ENCODE measurements at regions not wholly inside any gene's neighbourhood (a gene's known extent, or its start where the extent isn't known, plus 50 kb on each side); places are given as distances from the start of the nearest gene placed in this dataset.
"Not testable (repeated sequence)": the region's sequence is repeated elsewhere in the genome, so short reads cannot be mapped to it uniquely, and the experiment has no call there.

DNA sequence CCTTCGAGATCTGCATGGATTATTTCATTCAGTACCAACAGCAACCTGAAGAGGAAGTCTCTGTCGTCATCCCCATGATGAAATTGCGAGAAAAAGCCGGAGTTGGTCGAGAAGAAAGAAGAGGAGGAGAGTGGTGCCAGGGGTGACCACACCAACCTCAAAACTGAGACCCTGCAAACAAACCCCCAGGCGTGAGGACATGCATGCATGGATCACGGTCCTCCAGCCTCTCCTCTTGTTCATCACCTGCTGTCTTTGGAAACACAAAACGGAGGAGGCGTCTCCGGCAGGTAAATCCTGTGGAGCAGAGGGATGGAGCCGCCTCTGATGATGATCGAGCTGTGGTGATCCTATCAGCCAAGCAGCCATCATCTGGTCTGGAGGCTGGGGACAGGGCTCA lies 114.4 kb upstream of the IRX2 start:
- Mint-ChIP-seq H3K4me1 (no peaks in the 10 kb centered on the region), H3K36me3 (no peaks in the 10 kb centered on the region), H3K27ac (no peak overlapping the region), H3K9me3 (no peaks in the 10 kb centered on the region), H3K27me3 (no peaks in the 10 kb centered on the region), H3K4me3 (no peak overlapping the region)

DNA sequence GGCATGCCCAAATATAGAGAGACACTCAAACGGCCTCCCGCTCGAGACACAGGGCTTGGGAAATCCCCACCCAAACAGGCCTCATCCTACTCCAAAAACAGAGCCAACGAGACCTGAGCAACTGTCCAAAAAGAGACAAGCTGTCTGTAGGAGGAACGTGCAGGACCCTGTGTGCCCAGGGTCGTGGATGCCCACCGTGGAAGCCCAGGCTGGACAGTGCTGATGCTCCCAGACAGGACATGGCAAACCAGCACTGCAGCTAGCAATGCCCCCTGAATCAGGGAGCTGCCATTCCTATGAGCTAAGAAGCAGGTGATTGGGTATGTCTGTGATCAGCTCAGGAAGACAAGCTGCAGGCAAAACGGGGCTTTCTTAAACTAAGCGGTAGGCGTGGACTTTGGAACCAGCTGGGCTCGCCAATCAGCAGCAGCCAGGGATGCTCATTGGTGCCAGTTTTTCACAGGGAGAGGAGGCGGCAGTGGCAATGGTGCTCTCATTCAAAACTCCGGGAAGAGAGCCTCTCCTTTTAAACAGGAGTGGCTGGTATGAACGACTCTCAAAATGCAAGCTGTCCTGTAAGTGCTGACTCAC lies 113.1 kb upstream of the IRX2 start:
- Mint-ChIP-seq H3K4me3 (no peak overlapping the region), H3K27me3 (no peaks in the 10 kb centered on the region), H3K36me3 (no peaks in the 10 kb centered on the region), H3K9me3 (no peaks in the 10 kb centered on the region), H3K4me1 (no peaks in the 10 kb centered on the region), H3K27ac (no peak overlapping the region)

DNA sequence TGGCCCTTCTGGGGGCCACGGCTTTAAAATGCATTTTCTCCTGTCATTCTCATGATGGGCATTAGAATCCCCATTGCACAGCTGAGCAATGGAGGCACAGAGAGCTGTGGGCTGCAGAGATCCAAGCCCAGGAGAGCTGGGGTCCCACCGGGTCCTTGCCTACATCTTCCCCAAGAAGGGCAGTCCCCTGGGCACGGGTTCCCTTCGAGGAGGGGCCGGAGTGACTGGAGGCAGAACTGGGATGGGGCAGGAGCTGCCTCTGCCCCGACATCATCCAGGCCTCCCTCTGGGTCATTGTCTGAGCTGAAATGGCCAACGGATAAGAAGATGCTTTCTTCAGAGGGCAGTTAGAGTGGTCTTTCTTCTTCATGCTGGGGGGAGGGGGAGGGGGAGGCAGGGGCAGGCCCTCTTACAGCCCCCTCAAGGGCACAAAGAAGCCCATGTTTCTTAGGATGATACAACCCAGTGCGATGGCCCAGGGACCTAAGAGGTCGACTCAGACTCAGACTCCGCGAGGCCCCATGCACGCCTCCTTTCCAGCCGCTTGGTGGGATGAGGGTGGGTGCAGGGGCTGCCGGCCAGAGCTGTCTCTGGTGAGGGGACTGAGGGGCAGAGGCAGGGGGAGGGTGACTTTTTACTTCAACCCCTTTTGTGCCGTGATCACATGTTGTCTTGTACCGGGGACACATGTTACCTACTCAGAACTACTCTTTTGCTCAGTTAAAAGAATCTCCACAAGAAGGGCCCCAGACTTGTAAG lies 112.4 kb upstream of the IRX2 start:
- Mint-ChIP-seq H3K9me3 (no peaks in the 10 kb centered on the region), H3K36me3 (no peaks in the 10 kb centered on the region)

DNA sequence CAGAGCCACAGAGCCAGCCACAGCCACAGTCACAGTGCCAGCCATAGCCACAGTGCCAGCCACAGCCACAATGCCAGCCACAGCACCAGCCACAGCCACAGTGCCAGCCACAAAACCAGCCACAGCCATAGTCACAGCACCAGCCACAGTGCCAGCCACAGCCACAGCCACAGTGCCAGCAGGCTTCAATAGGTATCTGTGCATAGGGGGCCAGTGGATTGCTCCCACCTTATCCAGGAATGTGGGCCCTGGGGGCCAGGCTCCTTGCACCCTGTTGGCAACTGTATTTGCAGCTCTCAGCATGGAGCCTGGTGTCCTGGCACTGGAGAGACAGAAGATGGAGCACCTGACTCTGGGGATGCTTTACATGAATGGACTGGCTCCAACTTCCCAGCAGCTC lies 111.7 kb upstream of the IRX2 start:
- no peaks in the 10 kb centered on the region for H3K4me1 Mint-ChIP-seq
- no peaks in the 10 kb centered on the region for H3K36me3 Mint-ChIP-seq
- no peak overlapping the region for H3K4me3 Mint-ChIP-seq
- no peaks in the 10 kb centered on the region for H3K9me3 Mint-ChIP-seq
- no peak overlapping the region for H3K27ac Mint-ChIP-seq
- no peaks in the 10 kb centered on the region for H3K27me3 Mint-ChIP-seq

More for the DNA sequence above, 112.4 kb upstream of the IRX2 start:
- H3K4me1 Mint-ChIP-seq, result no peaks in the 10 kb centered on the region
- no peaks in the 10 kb centered on the region for H3K27me3 Mint-ChIP-seq
- H3K4me3 Mint-ChIP-seq, result no peak overlapping the region
- H3K27ac Mint-ChIP-seq, result no peak overlapping the region

DNA sequence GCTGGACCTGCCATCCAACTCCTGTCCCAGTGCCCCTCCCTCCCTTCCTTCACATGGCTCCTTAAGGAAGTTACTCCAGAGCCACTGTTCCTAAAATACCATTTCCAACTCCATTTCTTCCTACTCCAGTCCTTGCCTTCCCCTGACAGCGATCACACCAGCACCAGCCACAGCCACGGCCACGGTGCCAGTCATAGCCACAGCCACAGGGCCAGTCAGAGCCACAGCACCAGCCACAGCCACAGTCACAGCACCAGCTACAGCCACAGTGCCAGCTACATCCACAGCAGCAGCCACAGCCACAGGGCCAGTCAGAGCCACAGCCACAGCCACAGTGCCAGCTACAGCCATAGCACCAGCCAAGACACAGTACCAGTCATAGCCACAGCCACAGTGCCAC lies 110.7 kb upstream of the IRX2 start:
- not testable (repeated sequence) for H3K4me3 Mint-ChIP-seq, H3K4me1 Mint-ChIP-seq, H3K36me3 Mint-ChIP-seq, H3K9me3 Mint-ChIP-seq, H3K27me3 Mint-ChIP-seq, H3K27ac Mint-ChIP-seq

DNA sequence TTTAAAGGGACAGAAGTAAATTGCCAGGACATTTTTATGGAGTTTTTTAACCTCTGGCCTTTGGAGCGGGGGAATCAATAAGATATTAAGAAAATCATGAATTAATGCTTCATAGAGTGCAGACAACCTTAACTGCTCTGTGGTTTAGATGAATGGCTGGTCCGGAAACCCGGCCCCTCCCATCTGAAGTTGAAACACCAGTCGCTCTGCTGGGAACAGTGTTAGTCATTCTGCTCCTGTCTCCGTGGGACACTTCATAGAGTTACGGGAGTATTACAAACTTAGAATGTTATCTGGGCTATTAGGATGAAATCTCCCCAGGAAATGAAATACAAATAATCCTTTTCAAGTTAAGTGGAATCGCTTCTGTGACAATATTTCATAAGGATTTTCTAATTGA lies 110.1 kb upstream of the IRX2 start:
- no peak overlapping the region for H3K4me3 Mint-ChIP-seq
- no peaks in the 10 kb centered on the region for H3K4me1 Mint-ChIP-seq
- no peak overlapping the region for H3K27ac Mint-ChIP-seq
- no peaks in the 10 kb centered on the region for H3K9me3 Mint-ChIP-seq
- no peaks in the 10 kb centered on the region for H3K27me3 Mint-ChIP-seq
- H3K36me3 Mint-ChIP-seq, result no peaks in the 10 kb centered on the region

DNA sequence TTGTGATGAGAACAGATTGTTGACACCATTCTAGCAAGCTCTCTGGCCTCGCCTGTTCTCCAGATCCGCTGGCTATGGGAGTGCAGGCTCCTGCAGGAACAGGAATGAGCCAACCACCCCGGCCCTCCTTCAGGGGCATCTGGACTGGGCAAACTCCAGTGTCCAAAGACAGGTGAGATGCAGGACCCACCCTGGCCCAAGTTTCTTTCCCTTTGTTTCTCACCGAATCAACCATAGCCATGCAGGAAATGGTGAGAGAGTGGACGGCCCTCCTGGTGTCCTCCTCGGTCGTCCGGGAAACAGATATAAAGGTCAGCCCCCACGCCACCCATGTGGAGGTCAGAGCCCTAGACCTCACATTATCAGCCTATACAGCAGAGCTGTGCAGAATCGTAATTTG lies 108.6 kb upstream of the IRX2 start:
- H3K27ac Mint-ChIP-seq, result no peak overlapping the region
- H3K4me1 Mint-ChIP-seq, result no peaks in the 10 kb centered on the region
- no peaks in the 10 kb centered on the region for H3K36me3 Mint-ChIP-seq
- H3K9me3 Mint-ChIP-seq, result no peaks in the 10 kb centered on the region
- H3K4me3 Mint-ChIP-seq, result no peak overlapping the region
- no peaks in the 10 kb centered on the region for H3K27me3 Mint-ChIP-seq

DNA sequence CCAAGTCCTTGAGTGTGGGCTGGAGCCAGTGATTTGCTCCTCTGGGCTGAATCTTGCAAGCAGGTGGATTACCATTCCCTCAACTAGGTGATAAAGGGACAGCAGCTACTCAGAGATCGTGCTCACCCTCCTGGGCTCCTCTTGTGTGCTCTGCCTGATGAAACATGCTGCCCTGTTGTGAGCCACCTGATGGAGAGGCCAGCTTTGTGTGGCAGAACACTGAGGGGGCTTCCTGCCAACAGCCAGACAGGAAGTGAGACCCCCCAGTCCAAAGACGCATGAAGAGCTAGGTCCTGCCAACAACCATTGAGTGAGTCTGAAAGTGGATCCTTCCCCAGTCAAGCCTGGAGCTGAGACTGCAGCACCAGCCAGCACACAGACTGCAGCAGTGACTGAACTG lies 106.4 kb upstream of the IRX2 start:
- H3K4me3 Mint-ChIP-seq, result no peak overlapping the region

DNA sequence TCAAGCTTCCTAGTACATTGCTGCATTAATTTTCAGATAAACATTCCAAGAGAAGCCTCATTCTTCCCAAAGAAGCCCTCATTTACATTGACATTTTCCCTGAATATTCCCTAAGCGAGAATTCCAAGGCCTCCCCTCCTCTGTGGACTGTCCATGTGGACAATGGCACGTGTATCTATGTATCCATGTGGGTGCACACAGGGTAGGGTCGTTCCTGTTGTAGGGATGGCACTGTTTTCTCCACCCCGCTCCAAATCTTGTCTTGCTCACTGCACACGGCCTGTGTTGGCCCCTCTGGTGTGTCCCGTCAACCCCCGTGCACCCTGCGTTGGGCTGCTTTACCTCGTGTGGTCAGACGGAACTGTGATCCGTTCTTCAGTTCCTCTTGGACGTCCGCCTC lies 104.7 kb upstream of the IRX2 start:
- Mint-ChIP-seq H3K4me1 (no peaks in the 10 kb centered on the region), H3K36me3 (no peaks in the 10 kb centered on the region), H3K4me3 (no peak overlapping the region), H3K9me3 (no peaks in the 10 kb centered on the region), H3K27me3 (no peaks in the 10 kb centered on the region), H3K27ac (no peak overlapping the region)

More for the DNA sequence above, 106.4 kb upstream of the IRX2 start:
- H3K36me3 Mint-ChIP-seq, result no peaks in the 10 kb centered on the region
- H3K4me1 Mint-ChIP-seq, result no peaks in the 10 kb centered on the region
- no peaks in the 10 kb centered on the region for H3K27me3 Mint-ChIP-seq
- H3K27ac Mint-ChIP-seq, result no peak overlapping the region
- H3K9me3 Mint-ChIP-seq, result no peaks in the 10 kb centered on the region

DNA sequence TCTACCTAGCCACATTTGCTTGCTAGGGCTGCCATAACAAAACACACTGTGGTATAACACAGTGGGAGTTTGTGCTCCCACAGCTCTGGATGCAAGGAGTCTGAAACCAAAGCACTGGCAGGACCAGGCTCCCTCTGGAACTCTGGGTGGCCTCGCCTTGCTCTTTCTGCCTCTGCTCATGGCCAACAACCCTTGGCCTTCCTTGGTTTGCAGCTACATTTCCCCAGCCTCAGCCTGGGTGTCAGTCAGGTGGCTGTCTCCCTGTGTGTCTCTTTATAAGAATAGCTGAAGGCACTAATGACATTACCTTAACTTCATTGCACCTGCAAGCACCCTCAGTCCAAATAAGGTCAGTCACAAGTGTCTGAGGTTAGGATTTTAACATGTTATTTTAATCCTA lies 101.0 kb upstream of the IRX2 start:
- no peaks in the 10 kb centered on the region for H3K27me3 Mint-ChIP-seq
- no peaks in the 10 kb centered on the region for H3K4me1 Mint-ChIP-seq
- H3K4me3 Mint-ChIP-seq, result no peak overlapping the region
- H3K36me3 Mint-ChIP-seq, result no peaks in the 10 kb centered on the region
- H3K9me3 Mint-ChIP-seq, result no peaks in the 10 kb centered on the region
- no peak overlapping the region for H3K27ac Mint-ChIP-seq

DNA sequence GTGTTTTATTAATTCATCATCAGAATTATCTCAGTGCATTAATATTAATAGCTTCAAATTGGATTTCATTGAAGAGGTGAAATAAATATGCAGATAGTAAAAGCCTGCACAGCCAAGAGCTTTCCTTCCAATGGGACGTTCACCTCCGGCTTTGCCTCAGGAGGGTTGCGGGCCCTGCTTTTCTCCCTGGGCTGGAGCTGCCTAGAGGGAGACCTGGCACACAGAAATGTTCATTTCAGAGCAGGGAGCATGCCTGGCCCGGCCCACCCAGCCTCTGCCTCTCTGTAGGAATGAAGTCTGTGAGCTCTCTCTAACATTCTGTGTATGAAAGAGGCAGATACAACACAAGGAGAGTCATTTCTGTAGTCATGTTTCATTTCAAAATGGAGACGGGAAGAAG lies 100.4 kb upstream of the IRX2 start:
- H3K9me3 Mint-ChIP-seq, result no peaks in the 10 kb centered on the region
- no peaks in the 10 kb centered on the region for H3K4me1 Mint-ChIP-seq
- no peak overlapping the region for H3K27ac Mint-ChIP-seq
- H3K36me3 Mint-ChIP-seq, result no peaks in the 10 kb centered on the region
- no peak overlapping the region for H3K4me3 Mint-ChIP-seq
- no peaks in the 10 kb centered on the region for H3K27me3 Mint-ChIP-seq

DNA sequence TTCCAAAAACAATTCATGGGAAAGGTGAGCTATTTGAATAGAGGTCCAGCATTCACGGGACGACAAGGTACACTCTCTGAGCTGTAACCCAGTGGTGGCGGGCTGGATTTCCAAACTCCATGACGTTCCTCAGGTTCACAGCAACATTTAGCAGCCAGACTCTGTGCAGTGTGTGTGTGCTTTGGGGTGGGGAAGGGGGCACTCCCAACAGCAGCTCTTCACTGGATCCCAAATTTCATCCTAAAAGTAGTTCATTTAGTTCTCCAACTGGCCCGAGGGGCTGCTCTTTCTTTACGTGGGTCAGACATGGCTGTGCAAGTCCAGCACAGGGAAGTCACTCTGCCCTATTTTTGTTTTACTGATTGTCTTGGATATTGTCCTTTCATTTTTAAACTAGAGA lies 98.0 kb upstream of the IRX2 start:
- Mint-ChIP-seq H3K4me3 (no peak overlapping the region), H3K4me1 (no peaks in the 10 kb centered on the region), H3K27me3 (no peaks in the 10 kb centered on the region), H3K9me3 (no peaks in the 10 kb centered on the region), H3K36me3 (no peaks in the 10 kb centered on the region), H3K27ac (no peak overlapping the region)

DNA sequence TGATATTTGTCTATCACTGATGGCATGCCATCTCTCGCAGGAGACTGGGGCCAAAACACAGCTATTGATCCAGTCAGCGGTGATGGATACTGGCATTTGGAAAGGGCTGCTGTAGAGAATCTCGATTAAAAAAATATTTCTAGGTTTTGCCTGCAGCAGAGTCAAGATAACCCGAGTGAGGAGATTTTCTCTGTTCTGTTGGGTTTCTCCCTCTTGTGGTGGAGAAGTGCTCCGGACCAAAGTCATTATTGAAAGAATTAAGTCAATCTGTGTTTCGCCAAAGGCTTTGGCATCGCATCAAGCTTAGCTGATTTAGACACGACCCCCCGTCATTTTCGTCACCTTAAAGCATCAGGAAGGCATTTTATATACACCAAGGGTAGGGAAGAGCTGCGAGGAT lies 97.1 kb upstream of the IRX2 start:
- no peak overlapping the region for H3K27ac Mint-ChIP-seq
- H3K4me3 Mint-ChIP-seq, result no peak overlapping the region
- no peaks in the 10 kb centered on the region for H3K36me3 Mint-ChIP-seq

DNA sequence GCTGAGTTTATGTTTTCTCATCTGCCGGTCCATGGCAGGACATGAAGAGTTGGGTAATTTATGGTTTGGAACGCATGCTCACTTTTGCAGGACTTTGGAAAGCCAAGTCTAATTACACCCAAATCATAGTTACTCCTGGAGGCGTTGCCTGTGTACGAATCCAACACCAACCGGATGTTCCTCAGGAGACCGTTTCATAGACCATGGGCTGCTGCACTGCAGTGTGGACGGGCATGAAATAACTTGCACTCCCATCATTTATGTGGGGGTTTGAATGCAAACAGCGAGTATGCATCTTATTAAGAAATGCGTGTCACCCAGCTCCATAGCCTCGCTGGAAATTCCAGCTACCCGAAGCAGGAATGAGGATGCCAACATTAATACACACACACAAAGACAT lies 96.1 kb upstream of the IRX2 start:
- Mint-ChIP-seq H3K27me3 (no peaks in the 10 kb centered on the region), H3K27ac (no peak overlapping the region), H3K9me3 (no peaks in the 10 kb centered on the region), H3K4me3 (no peak overlapping the region), H3K4me1 (no peaks in the 10 kb centered on the region), H3K36me3 (no peaks in the 10 kb centered on the region)

More for the DNA sequence above, 97.1 kb upstream of the IRX2 start:
- Mint-ChIP-seq H3K27me3 (no peaks in the 10 kb centered on the region), H3K9me3 (no peaks in the 10 kb centered on the region), H3K4me1 (no peaks in the 10 kb centered on the region)

DNA sequence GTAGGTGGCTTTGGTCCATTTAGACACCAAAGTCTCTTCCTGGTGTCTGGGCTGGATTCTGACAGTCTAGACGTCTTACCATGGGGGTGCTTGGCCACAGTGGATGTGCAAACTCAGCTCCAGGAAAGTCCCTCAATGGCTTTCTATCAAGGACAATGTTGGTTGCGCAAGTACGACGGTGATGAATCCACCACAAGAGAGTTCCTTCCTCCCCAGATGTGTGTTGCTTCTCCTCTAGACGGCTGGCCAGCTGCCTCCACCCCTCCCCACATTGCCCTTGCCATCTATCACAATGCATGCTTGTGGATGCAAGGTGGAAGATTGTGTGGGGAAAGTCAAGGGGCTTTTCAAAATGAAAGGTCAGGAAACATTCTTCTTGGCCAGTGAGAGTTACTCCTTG lies 89.7 kb upstream of the IRX2 start:
- no peak overlapping the region for H3K4me3 Mint-ChIP-seq

DNA sequence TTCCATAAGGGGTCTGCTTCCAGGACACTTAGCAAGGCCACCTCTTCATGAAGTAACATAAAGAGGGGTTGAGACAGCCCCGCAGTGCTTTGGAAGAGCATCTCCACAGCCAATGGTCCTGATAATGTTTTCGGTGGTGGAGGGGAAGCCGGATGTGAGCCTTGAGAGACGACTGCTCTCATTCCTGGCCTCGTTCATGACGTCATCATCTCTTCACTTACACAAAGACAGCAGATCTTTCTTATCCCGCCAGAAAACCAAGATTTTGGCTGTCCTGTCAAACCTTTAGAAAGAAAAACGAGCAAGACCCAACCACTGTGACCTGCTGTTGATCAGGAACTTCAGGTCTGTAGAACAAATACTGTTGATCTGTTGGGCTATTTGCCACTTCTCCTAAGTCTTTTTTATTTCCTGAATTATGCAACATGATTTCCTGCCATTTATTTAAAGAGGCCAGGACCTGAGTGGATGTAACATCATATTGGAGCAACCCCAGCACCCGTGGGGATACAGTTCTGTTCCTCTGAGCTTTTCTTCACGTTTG lies 89.0 kb upstream of the IRX2 start:
- H3K27me3 Mint-ChIP-seq, result no peaks in the 10 kb centered on the region
- no peak overlapping the region for H3K27ac Mint-ChIP-seq
- H3K4me1 Mint-ChIP-seq, result no peaks in the 10 kb centered on the region
- peaks cover 7% of the 10 kb centered on the region for H3K9me3 Mint-ChIP-seq
- H3K4me3 Mint-ChIP-seq, result no peak overlapping the region
- no peaks in the 10 kb centered on the region for H3K36me3 Mint-ChIP-seq

More for the DNA sequence above, 89.7 kb upstream of the IRX2 start:
- no peaks in the 10 kb centered on the region for H3K27me3 Mint-ChIP-seq
- H3K4me1 Mint-ChIP-seq, result no peaks in the 10 kb centered on the region
- H3K36me3 Mint-ChIP-seq, result no peaks in the 10 kb centered on the region
- peaks cover 7% of the 10 kb centered on the region for H3K9me3 Mint-ChIP-seq
- H3K27ac Mint-ChIP-seq, result no peak overlapping the region

DNA sequence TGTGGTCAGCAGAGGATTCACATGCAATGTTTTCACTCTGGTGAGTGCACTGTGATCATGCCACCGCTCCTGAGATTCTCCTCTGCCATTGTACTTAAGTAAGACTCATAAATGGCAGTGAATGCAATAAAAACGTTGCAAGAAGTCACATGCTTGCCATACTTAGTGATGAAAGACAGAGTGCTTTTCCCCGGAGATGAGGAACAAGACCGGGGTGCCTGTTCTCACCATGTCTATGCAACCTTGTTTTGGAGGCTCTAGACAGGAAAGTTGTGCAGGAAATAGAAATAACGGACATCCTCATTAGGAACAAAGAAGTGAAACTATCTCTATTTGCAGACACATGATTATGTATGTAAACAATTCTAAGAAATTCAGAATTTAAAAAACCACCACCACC lies 84.7 kb upstream of the IRX2 start:
- Mint-ChIP-seq H3K27ac (no peak overlapping the region), H3K36me3 (no peaks in the 10 kb centered on the region), H3K4me3 (no peak overlapping the region), H3K4me1 (no peaks in the 10 kb centered on the region), H3K9me3 (peaks cover 7% of the 10 kb centered on the region), H3K27me3 (peaks cover 1% of the 10 kb centered on the region)

Measured in activated naive CD4-positive, alpha-beta T cell treated with anti-CD3 and anti-CD28 coated beads, Interleukin-2, amount 50 U/mL, for 24 hours (primary cell).